Small intestine (tissue), 7 donors: ENCODE measurements at regions not wholly inside any gene's neighbourhood (a gene's known extent, or its start where the extent isn't known, plus 50 kb on each side); places are given as distances from the start of the nearest gene placed in this dataset.

Experiments used
- DNase-seq, 2 donors: peaks; one replicate each; pipeline versions ENCODE4 v3.0.0 to v3.0.0-alpha.2; 2013
- FAIRE-seq: peaks from 2 replicates; lab custom pipeline; 2012; peaks lifted over from hg19 to GRCh38; lab: Jason Lieb, UNC
- H3K27ac ChIP-seq, 3 donors: one replicate each; pipeline ENCODE4 v1.5.1; 2013; ENCODE audit warnings: low read length in 2 of 3, mild to moderate bottlenecking in 2 of 3, control low read depth in 1 of 3, inconsistent platforms in 1 of 3, low read depth in 1 of 3, moderate library complexity in 1 of 3
- H3K27me3 ChIP-seq, 3 donors: one replicate each; pipeline ENCODE4 v1.6.1; 2013; ENCODE audit warnings: low read length in 3 of 3, inconsistent platforms in 1 of 3; ENCODE audit not compliant: control insufficient read depth in 3 of 3, insufficient read depth in 3 of 3
- H3K36me3 ChIP-seq, 3 donors: one replicate each; pipeline ENCODE4 v1.6.1; 2013; ENCODE audit warnings: low read length in 3 of 3, inconsistent platforms in 1 of 3, low read depth in 1 of 3, mild to moderate bottlenecking in 1 of 3, moderate library complexity in 1 of 3; ENCODE audit not compliant: control insufficient read depth in 3 of 3, insufficient read depth in 2 of 3
- H3K4me1 ChIP-seq, 3 donors: one replicate each; pipeline ENCODE4 v1.6.1; 2013; ENCODE audit warnings: low read length in 2 of 3, inconsistent platforms in 1 of 3, low read depth in 1 of 3, mild to moderate bottlenecking in 1 of 3, moderate library complexity in 1 of 3; ENCODE audit not compliant: control insufficient read depth in 3 of 3, insufficient read depth in 2 of 3
- H3K4me3 ChIP-seq, 3 donors: one replicate each; pipeline ENCODE4 v1.5.1; 2013; ENCODE audit warnings: low read length in 3 of 3, control low read depth in 1 of 3, inconsistent platforms in 1 of 3, low read depth in 1 of 3, mild to moderate bottlenecking in 1 of 3, moderate library complexity in 1 of 3
- H3K9me3 ChIP-seq, 2 donors: one replicate each; pipeline ENCODE4 v1.6.1; 2013; ENCODE audit warnings: low read depth in 1 of 2, low read length in 1 of 2; ENCODE audit not compliant: control insufficient read depth in 2 of 2, insufficient read depth in 1 of 2
- WGBS, 3 donors: extraction: QIAGEN DNeasy Blood & Tissue Kit; methylation state at CpG; one replicate each; pipeline ENCODE4 v1.1.7; 2013; 5-methylcytosine and 5-hydroxymethylcytosine counted together
- donor health status: healthy with polysubstance abuse.
- donor health status: control.
- donor health status: control.
- donor health status: Bipolar disorder and iron deficiency.
- donor health status: healthy.

GRCh38 chr21:14762734-14763694 lies 216.9 kb upstream of the SAMSN1 start:
- no peaks in the 10 kb centered on the region for H3K36me3 ChIP-seq
- 24 to 39% (median 24%) methylated on average over 4 of the region's 4 CpGs for WGBS, 3 donors
- DNase-seq (peak; percentile 3 to 12), FAIRE-seq (no peak)
- peak overlapping the region in 2 of 3 donors; percentile 20 to 72 for H3K27ac ChIP-seq
- peaks cover 0 to 3% (median 0%) of the 10 kb centered on the region in 3 donors for H3K4me1 ChIP-seq
- H3K9me3 ChIP-seq = no peaks in the 10 kb centered on the region
- no peak overlapping the region for H3K4me3 ChIP-seq
- H3K27me3 ChIP-seq = no peaks in the 10 kb centered on the region

GRCh38 chr21:14762327-14762726 lies 216.2 kb upstream of the SAMSN1 start:
- Histone ChIP-seq H3K27ac (no peak overlapping the region), H3K36me3 (no peaks in the 10 kb centered on the region), H3K9me3 (no peaks in the 10 kb centered on the region), H3K27me3 (no peaks in the 10 kb centered on the region), H3K4me3 (no peak overlapping the region), H3K4me1 (peaks cover 0 to 3% (median 0%) of the 10 kb centered on the region in 3 donors)
- FAIRE-seq (no peak), DNase-seq (no peak)
- 71 to 89% (median 84%) methylated on average over 1 of the region's 1 CpG for WGBS, 3 donors

DNA sequence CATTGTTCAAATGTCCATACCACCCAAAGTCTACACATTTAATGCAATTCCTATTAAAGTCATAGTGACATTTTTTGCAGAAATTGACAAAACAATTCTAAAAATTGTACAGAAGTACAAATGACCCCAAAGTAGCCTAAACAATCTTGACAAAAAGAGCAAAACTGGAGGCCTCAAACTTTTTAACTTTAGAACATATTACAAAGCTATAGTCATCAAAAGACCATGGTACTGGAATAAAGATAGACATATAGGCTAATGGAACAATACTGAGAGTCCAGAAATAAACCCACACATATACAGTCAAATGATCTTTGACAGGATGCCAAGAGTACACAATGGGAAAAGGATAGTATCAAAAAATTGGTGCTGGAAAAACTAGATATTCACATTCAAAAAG lies 213.2 kb upstream of the SAMSN1 start:
- no peak for FAIRE-seq
- H3K4me3 ChIP-seq = no peak overlapping the region
- H3K27me3 ChIP-seq = no peaks in the 10 kb centered on the region
- H3K9me3 ChIP-seq = no peaks in the 10 kb centered on the region
- H3K4me1 ChIP-seq = peaks cover 0 to 3% (median 0%) of the 10 kb centered on the region in 3 donors
- no peak for DNase-seq
- no peak overlapping the region for H3K27ac ChIP-seq
- H3K36me3 ChIP-seq = no peaks in the 10 kb centered on the region

DNA sequence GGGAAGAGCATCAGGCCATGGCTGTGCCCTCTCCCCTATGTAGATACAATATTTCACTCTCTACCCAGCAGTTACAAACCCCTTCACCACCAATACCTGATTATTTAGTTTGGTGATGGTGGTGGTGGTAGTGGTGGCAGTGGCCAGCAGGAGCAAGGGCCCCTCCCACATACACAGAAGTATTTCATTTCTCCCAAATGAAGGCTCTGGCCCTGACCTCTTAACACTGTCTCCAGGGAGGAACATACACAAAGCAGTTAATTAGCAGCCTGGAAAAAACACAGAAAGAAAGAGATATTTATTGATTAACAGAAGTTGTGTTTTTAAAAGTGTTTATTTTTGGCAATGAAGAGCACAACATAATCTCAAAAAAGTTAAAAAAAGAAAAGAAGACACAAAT lies 212.7 kb upstream of the SAMSN1 start:
- no peak for FAIRE-seq

GRCh38 chr21:14757533-14758327 lies 211.6 kb upstream of the SAMSN1 start:
- FAIRE-seq (no peak), DNase-seq (no peak)
- H3K36me3 ChIP-seq = no peaks in the 10 kb centered on the region
- no peaks in the 10 kb centered on the region for H3K27me3 ChIP-seq
- H3K4me3 ChIP-seq = no peak overlapping the region
- 83 to 93% (median 86%) methylated on average over 7 of the region's 7 CpGs for WGBS, 3 donors
- H3K4me1 ChIP-seq = peaks cover 0 to 2% (median 0%) of the 10 kb centered on the region in 3 donors
- H3K27ac ChIP-seq = no peak overlapping the region
- no peaks in the 10 kb centered on the region for H3K9me3 ChIP-seq

More for the DNA sequence above, 212.7 kb upstream of the SAMSN1 start:
- Histone ChIP-seq H3K9me3 (no peaks in the 10 kb centered on the region), H3K27me3 (no peaks in the 10 kb centered on the region), H3K36me3 (no peaks in the 10 kb centered on the region), H3K4me1 (peaks cover 0 to 3% (median 0%) of the 10 kb centered on the region in 3 donors), H3K27ac (no peak overlapping the region), H3K4me3 (no peak overlapping the region)
- no peak for DNase-seq

GRCh38 chr21:14755086-14755485 lies 209.0 kb upstream of the SAMSN1 start:
- no peak for FAIRE-seq
- H3K36me3 ChIP-seq = no peaks in the 10 kb centered on the region
- H3K4me3 ChIP-seq = no peak overlapping the region
- no peak overlapping the region for H3K27ac ChIP-seq
- H3K4me1 ChIP-seq = no peaks in the 10 kb centered on the region
- no peaks in the 10 kb centered on the region for H3K27me3 ChIP-seq
- no peak for DNase-seq
- no peaks in the 10 kb centered on the region for H3K9me3 ChIP-seq
- WGBS, 3 donors = 97 to 100% (median 98%) methylated on average over 1 of the region's 1 CpG

GRCh38 chr21:14754682-14755081 lies 208.6 kb upstream of the SAMSN1 start:
- WGBS, 3 donors = 85 to 88% (median 87%) methylated on average over 2 of the region's 2 CpGs
- H3K9me3 ChIP-seq = no peaks in the 10 kb centered on the region
- H3K4me1 ChIP-seq = no peaks in the 10 kb centered on the region
- no peak for DNase-seq
- H3K27ac ChIP-seq = no peak overlapping the region
- FAIRE-seq = no peak
- no peaks in the 10 kb centered on the region for H3K27me3 ChIP-seq
- no peaks in the 10 kb centered on the region for H3K36me3 ChIP-seq
- no peak overlapping the region for H3K4me3 ChIP-seq

GRCh38 chr21:14754259-14754604 lies 208.1 kb upstream of the SAMSN1 start:
- no peak overlapping the region for H3K4me3 ChIP-seq
- no peaks in the 10 kb centered on the region for H3K4me1 ChIP-seq
- FAIRE-seq (no peak), DNase-seq (no peak)
- 19 to 73% (median 50%) methylated on average over 1 of the region's 1 CpG for WGBS, 3 donors
- H3K27ac ChIP-seq = no peak overlapping the region
- no peaks in the 10 kb centered on the region for H3K9me3 ChIP-seq
- no peaks in the 10 kb centered on the region for H3K36me3 ChIP-seq
- H3K27me3 ChIP-seq = no peaks in the 10 kb centered on the region
